ENCODE measurements at regions not wholly inside any gene's neighbourhood (a gene's known extent, or its start where the extent isn't known, plus 50 kb on each side); places are given as distances from the start of the nearest gene placed in this dataset.
"Not testable (repeated sequence)": the region's sequence is repeated elsewhere in the genome, so short reads cannot be mapped to it uniquely, and the experiment has no call there.

DNA sequence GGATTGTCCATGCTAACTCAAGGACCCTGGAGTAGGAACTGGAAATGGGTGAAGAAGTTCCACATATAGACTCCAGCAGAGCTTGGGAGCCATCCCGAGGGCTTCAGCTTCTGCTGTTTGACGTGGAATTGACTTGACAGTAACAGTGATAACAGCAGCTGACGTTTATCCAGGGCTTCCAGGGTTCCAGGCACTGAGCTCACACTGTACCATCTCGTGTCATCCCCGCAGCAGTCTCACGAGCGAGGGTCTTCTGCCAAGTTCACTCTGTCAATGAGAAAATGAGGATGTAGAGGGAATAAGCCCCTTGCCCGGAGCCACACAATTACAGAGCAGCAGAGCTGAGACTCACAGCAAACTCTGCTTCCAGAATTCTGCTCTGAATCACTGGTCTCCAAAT is 447.7 kb downstream of the SIPA1L2 start:
- intact Hi-C loops (cut with DNase I): loop anchor here in 1 of 2 donors (5.0 kb wide), 1 partner anchor 460 kb away; no protein-coding TSS in a partner anchor

DNA sequence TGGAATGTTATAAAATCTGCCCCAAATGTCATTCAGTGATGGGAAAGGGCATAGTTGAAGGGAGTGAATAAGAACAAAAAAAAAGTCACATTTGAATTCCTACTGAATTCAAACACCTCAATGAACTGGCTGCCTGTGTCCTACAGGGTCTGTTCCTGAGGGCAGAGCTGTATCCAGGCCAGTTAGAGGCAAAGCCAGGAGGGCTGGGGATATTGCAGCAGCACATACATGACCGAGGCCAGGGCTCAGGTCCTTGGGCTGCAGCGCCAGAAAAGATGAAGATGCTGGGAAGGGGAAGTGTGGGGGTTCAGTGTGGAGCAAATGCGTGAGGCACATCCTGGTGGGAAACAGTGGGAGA is 449.2 kb downstream of the SIPA1L2 start:
- no peak for DNase-seq (ENCODE audit: low spot score)
- intact Hi-C loops (cut with DNase I): loop anchor here in 1 of 2 donors (5.0 kb wide), 1 partner anchor 462 kb away; no protein-coding TSS in a partner anchor

More for the DNA sequence above, 447.7 kb downstream of the SIPA1L2 start:
- DNase-seq (ENCODE audit: low spot score): no peak

DNA sequence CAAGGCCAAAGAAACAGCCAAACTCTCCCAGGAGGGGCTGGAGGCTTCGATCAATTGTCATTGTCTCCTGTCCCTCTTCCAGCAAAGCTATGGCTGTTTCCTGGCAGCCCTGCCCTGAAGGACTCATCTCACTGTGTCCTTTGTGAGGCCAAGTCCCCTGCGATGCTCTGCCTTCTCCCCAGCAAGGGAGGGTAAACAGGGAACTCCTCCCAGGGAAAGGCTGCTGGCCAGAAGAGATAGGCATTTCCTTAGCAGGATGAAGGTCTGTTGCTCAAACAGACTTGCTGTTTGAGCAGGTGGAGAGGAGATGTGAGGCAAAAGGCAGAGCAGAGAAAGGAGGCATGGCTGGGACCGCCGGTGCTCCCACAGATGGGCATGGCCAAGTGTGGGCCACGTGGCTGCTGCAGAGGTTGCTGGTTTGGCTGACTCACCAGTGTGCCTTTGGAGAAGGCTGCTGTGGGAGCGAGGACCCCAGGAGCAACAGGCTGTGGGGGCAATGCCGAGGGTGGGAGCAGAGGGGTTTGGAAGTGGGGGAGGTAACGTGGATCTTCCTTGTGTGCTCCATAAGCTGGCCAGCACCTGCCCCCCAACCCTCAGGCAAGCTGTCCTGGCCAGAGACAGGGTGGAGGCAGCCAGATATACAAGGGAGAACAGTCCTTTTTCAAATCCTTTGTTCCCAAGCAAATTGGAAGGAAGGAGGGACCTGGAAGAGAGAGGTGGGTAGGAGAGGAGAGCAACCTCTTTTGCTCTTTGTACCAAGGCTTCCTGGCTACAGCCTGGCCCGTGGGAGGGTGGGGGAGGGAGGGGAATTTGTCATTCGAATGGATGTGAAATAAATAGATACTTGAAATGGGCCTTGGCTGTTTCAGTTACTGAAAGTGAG is 449.8 kb downstream of the SIPA1L2 start:
- DNase-seq (ENCODE audit: low spot score): no peak
- intact Hi-C loops (cut with DNase I): loop anchor here in 1 of 2 donors (5.0 kb wide), 1 partner anchor 462 kb away; no protein-coding TSS in a partner anchor

DNA sequence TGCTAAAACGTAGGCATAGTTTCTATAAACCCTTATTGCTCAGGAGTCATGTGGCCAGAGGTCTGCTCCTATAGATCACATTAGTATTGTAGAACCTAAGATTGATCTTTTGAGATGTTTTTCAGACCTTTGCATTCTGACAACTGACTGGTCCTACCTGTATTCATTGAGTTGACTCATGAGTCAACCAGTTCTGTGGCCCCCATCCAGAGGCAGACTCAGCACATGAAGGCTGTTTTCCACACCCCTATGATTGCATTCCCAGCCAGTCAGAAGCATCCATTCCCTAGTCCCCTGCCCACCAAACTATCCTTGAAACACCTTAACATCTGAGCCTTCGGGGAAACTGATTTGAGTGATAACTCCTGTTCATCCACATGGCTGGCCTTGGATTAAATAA is 451.7 kb downstream of the SIPA1L2 start:
- intact Hi-C loops (cut with DNase I): no loop called here
- DNase-seq (ENCODE audit: low spot score): no peak

DNA sequence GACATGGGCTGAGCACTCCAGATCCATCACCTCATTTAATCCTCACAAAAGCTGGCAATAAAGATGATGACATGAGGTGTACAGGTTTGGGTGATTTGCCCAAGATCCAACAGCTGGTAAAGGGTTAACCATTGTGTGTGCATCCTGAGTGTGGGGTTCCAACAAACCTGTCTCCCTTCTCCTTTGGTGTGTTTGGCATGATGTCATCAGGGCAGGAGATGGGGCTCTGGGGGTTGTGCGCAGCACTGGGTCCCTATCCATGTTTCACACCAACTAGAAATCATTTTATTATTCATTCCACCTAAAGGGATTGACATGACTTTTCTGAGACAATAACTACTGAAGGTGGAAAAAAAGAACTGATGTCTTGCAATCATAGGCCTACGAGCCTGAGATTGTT is 452.5 kb downstream of the SIPA1L2 start:
- intact Hi-C loops (cut with DNase I): no loop called here
- DNase-seq (ENCODE audit: low spot score): no peak

DNA sequence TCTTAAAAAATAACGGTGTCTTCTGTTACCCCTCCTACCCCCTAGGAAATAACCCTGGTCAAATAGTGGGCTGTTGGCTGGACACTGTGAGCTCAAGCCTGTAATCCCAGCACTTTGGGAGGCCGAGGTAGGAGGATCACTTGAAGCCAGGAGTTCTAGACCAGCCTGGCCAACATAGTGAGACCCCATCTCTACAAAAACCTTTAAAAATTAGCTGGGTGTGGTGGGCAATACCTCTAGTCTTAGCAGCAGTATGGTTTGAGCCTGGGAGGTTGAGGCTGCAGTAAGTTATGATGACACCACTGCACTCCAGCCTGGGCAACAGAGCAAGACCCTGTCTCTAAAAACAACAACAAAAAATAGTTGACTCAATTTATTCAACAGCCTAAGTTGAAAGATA is 453.7 kb downstream of the SIPA1L2 start:
- DNase-seq (ENCODE audit: low spot score): no peak
- intact Hi-C loops (cut with DNase I): no loop called here

DNA sequence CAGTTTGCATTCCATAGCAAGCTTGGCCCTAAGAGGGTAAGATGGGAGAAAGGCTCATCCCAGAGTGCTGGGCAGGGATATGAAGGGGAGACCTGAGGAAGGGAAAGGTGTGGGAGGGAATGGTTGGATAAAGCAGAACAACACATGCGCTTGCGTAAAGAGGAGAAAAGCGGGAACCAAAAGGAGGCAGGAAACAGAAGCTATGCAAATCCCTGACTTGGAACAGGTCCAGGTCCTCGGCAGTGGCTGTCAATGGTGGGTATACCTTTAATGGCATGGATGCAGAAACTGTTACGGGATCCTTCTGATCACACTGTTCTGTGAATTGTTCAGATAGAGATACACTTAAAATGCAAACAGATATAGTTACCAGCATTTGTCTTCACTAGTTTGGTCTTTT is 455.6 kb downstream of the SIPA1L2 start:
- intact Hi-C loops (cut with DNase I): no loop called here
- DNase-seq (ENCODE audit: low spot score): no peak

DNA sequence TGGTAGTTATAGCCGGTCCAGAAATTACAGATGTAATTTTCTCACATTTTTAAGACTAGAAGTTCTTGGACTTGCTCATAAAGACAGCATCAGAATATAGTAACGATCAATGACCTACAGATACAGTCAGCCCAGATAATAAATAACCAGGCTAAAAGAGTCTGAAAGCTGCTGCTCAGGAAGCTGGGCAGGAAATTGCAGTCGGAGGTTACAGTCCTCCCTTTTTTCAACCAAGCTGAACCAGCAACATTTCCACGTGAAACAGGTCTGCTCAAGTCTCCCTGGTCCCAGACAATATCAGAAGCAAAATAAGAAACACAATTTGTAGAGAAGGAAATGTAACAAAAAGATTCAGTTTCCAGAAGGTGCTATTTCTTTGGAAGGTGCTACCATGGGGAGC is 457.4 kb downstream of the SIPA1L2 start:
- intact Hi-C loops (cut with DNase I): no loop called here
- no peak for DNase-seq (ENCODE audit: low spot score)

DNA sequence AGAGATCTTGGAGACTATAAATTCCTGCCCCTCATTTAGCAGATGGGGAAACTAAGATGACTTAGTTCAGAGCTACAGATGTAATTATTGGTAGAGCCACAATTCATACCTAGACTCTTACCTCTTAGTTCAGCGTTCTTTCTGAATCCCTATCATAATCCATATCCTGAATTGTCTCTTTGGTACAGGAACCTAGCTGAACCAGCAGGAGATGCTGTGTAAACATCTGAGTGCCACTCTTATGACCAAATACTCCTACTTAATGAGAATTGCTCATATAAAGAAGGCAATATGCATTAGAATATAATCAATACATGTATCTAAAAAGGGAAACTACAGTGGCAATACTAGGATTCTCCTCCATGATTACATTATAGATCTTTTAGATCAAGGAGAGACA is 459.0 kb downstream of the SIPA1L2 start:
- intact Hi-C loops (cut with DNase I): no loop called here
- DNase-seq (ENCODE audit: low spot score): no peak

DNA sequence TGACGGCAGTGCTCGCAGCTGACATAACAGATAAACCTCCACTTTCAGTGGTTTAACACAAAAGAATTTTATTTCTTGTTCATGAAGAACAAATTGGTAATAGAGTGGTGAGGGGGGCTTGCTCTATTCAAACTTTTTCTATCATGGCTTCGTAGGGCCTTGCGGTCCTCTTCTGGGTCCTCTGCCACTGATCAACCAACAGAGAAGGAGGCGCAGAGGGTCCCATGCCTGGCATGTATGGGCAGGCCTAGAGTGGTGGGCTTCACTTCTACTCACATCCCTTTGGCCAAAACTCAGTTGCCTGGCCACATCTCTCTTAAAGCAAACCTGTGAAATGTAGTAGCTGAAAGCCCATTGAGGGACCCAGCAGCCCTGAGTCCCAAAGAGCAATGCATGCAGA is 460.5 kb downstream of the SIPA1L2 start:
- intact Hi-C loops (cut with DNase I): no loop called here
- no peak for DNase-seq (ENCODE audit: low spot score)

DNA sequence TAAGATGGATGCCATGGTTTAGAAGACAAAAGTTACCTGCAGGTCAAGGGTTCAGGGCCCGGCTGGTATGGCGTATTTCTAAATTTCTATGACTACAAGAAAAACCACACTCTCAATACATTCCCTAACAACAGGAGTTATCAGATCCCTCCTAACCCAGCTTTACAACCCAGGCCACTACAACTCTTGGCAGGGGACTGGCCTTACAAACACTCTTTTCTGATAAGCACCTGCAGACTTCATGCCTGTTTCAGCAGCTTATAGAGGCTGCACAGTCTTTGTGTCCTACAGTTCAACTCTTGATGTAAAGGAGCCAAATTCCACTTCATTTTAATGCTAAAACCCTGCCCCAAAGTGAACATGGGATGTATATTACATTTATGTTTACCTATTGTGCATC is 461.4 kb downstream of the SIPA1L2 start:
- intact Hi-C loops (cut with DNase I): no loop called here
- no peak for DNase-seq (ENCODE audit: low spot score)

DNA sequence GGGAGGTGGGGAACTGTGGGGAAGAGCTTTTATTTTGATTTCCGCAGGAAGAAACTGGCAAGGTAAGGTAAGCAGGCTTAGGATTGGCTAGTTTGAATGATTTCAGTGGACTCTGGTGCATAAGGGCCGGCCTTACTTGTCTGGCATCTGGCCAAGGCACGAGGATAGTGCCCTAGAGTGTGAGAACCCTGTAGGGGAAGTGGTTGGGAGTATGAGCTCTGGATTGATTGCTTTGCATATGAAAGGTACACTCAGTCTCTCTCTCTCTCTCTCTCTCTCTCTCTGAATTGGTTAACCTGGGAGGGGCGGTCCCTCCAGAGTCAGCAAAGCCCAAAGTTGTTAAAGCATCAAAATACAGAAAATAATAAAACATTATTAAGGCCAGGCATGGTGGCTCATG is 463.0 kb downstream of the SIPA1L2 start:
- intact Hi-C loops (cut with DNase I): no loop called here

DNA sequence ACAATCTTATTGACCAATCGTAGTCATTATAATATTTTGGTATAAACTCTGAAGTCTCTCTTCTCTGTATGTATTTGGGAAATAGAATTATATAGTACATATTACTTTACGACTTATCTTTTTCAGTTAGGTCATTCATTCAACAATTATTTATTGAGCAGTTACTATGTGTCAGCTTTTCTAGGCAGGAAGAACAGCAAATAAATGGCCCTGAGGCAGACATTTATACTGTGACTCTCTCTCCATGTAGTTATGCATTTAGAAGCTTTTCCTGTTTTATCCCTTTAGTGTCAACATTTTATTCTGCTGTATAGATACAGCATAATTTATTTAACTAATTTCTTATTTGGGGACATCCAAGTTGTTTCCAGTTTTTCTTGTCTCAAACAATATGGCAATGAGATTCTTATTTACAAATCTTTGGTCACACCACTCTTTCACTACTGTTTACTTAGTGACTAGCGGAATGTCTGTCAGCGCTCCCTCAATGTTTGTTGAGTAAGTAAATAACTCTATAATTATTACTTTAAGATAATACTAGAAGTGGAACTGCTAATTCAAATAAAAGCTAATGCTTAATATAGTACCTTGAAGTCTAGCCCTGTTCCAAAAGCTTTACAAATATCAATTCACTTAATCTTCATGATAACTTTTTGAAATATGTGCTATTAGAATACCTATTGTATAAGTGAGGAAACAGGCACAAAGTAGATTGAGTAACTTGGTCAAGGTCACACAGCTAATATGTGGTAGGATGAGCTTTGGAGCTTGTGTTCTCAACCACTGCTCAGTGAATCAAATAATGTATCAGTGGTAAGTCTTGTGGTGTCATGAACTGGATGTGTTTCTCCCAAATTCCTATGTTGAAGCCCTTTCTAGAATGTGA is 465.6 kb downstream of the SIPA1L2 start:
- intact Hi-C loops (cut with DNase I): no loop called here
- no peak for DNase-seq (ENCODE audit: low spot score)

More for the DNA sequence above, 463.0 kb downstream of the SIPA1L2 start:
- DNase-seq (ENCODE audit: low spot score): no peak

DNA sequence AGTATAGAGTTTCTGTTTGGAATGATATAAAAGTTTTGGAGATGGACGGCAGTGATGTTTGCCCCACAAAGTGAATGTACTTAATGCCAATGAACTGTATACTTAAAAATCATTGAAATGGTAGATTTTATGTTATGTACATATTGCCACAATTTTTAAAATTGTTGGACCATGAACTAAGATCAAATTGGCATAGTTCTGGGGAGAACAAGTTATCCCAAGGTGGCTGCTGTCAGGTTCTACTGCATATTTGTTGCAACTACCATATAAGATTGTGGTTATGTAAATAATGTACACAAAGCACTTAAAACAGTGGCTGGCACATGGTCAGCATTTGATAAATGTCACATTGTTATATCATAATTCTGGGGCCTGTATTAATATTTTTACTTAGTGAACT is 466.4 kb downstream of the SIPA1L2 start:
- DNase-seq (ENCODE audit: low spot score): no peak
- intact Hi-C loops (cut with DNase I): no loop called here

DNA sequence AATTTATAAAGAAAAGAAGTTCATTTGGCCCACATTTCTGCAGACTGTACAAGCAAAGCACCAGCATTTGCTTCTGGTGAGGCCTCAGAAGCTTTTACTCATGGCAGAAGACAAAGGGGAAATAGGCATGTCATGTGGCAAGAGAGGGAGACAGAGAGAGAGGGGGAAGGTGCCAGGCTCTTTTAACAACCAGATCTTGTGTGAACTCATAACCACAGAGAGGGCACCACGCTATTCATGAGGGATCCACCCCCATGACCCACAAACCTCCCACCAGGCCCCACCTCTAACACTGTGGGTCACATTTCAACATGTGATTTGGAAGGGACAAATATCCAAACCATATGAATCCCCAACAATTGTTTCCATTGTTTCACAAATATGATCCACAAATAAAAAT is 467.9 kb downstream of the SIPA1L2 start:
- intact Hi-C loops (cut with DNase I): no loop called here
- DNase-seq (ENCODE audit: low spot score): no peak

DNA sequence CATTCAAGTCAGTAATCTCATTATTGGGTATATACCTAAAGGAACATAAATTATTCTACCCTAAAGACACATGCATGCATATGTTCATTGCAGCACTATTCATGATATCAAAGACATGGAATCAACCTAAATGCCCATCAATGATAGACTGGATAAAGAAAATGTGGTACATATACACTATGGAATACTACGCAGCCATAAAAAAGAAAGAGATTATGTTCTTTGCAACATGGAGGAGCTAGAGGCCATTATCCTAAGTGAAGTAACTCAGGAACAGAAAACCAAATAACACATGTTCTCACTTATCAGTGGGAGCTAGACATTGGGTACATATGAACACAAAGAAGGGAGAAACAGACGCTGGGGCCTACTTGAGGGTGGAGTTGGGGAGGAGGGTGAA is 471.4 kb downstream of the SIPA1L2 start:
- intact Hi-C loops (cut with DNase I); DNase-seq (ENCODE audit: low spot score): not testable (repeated sequence)

DNA sequence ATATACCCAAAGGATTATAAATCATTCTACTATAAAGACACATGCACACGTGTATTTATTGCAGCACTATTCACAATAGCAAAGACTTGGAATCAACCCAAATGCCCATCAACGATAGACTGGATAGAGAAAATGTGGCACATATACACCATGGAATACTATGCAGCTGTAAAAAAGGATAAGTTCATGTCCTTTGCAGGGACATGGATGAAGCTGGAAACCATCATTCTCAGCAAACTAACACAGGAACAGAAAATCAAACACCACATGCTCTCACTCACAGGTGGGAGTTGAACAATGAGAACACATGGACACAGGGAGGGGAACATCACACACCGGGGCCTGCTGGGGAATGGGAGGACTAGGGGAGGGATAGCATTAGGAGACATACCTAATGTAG is 473.9 kb downstream of the SIPA1L2 start:
- DNase-seq (ENCODE audit: low spot score); intact Hi-C loops (cut with DNase I): not testable (repeated sequence)

DNA sequence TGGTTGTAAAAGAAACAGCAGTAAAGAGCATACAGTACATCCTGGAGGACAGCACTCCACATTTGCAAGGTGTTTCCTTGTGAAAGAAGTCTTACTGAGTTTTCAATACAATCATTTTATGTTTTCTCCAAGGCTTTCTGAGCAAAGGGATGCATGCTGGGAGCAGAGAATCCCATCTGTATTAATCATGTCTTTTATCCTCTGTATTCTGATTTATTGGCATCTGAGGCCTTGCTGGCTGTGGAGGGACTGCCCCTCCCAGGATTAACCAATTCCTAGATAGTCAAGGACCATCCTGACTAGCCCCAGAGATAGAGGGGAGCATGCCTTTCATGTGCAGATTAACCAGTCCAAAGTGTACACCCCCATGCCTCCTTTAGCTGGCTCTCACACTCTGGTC is 476.3 kb downstream of the SIPA1L2 start:
- DNase-seq (ENCODE audit: low spot score): no peak
- intact Hi-C loops (cut with DNase I): no loop called here

DNA sequence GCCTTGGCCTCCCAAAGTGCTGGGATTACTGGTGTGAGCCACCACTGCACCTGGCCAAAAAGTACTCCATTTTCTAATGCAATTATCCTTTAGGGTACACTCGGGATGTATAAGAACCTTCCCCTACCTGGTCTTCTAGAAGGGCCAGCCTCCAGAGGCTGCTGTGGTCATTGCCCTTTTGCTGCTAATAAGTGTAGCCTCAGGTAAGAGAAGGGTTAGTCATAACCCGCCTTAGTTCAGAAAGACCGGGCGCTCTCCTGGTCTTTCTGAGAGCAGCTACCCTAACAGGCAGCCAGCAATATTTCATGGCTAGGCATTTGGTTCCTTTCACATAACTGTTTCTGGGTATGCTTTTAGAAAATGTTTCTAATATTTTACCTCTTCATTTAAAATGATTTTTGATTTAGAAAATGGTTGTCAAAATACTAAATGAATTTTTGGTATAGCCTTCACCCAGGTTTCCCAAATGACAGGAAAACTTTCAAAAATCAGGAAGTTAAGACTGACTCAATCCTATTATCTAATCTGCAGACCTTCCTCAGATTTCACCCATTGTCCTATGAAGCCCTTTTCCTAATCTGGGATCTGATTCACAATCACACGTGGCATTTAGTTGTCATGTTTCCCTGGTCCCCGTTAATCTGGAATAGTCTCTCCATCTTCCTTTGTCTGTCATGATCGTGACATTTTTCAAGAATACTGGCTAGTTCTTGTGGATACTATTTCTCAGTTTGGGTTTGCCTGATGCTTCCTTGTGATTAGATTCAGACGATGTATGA is 479.0 kb downstream of the SIPA1L2 start:
- intact Hi-C loops (cut with DNase I): no loop called here
- no peak for DNase-seq (ENCODE audit: low spot score)
